ENCODE measurements at regions not wholly inside any gene's neighbourhood (a gene's known extent, or its start where the extent isn't known, plus 50 kb on each side); places are given as distances from the start of the nearest gene placed in this dataset.

GRCh38 chr14:71198687-71199086 is 291.4 kb downstream of the PCNX1 start:
- no peaks in the 10 kb centered on the region for H3K4me1 ChIP-seq (ENCODE audit: insufficient read depth, low read length)
- no peaks in the 10 kb centered on the region for H3K27me3 ChIP-seq (ENCODE audit: insufficient read depth, low read length)
- H2AFZ ChIP-seq (ENCODE audit: low read depth, low read length), result no peak overlapping the region
- H3K4me2 ChIP-seq (ENCODE audit: low read length), result no peak overlapping the region
- no peaks in the 10 kb centered on the region for H3K79me2 ChIP-seq (ENCODE audit: insufficient read depth, low read length)
- H3K9ac ChIP-seq (ENCODE audit: low read length), result no peak overlapping the region
- no peak overlapping the region for H3K4me3 ChIP-seq (ENCODE audit: insufficient read depth, low read depth, low read length)
- Mint-ChIP-seq H3K9me3 (ENCODE audit: unreplicated experiment) (peaks cover 3% of the 10 kb centered on the region), H3K27me3 (ENCODE audit: low read depth, unreplicated experiment) (peaks cover 7% of the 10 kb centered on the region), H3K4me3 (ENCODE audit: unreplicated experiment) (no peak overlapping the region), H3K4me1 (ENCODE audit: low read depth, unreplicated experiment) (peaks cover 24% of the 10 kb centered on the region), H3K36me3 (ENCODE audit: low read depth, unreplicated experiment) (no peaks in the 10 kb centered on the region), H3K27ac (ENCODE audit: unreplicated experiment) (no peak overlapping the region)
- no peaks in the 10 kb centered on the region for H4K20me1 ChIP-seq (ENCODE audit: insufficient read depth, low read length)
- no peaks in the 10 kb centered on the region for H3K36me3 ChIP-seq (ENCODE audit: insufficient read depth, low read length)
- TF ChIP-seq EZH2 (IDR thresholded peaks at IDR 0.05; ENCODE audit: insufficient read depth, low read length), result no peak
- no peak for TF ChIP-seq CTCF (IDR thresholded peaks at IDR 0.05; ENCODE audit: insufficient read depth, low read depth, low read length)
- DNase-seq (ENCODE audit: low read depth) (no peak), FAIRE-seq (no peak)
- H3K9me3 ChIP-seq (ENCODE audit: insufficient read depth, low read depth, low read length), result peaks cover 4% of the 10 kb centered on the region
- H3K27ac ChIP-seq (ENCODE audit: low read depth, low read length), result no peak overlapping the region

- no peak overlapping the region for H3K4me2 ChIP-seq (ENCODE audit: low read length)
- Mint-ChIP-seq H3K27me3 (ENCODE audit: low read depth, unreplicated experiment) (peaks cover 8% of the 10 kb centered on the region), H3K27ac (ENCODE audit: unreplicated experiment) (no peak overlapping the region), H3K4me3 (ENCODE audit: unreplicated experiment) (no peak overlapping the region), H3K4me1 (ENCODE audit: low read depth, unreplicated experiment) (peaks cover 24% of the 10 kb centered on the region), H3K9me3 (ENCODE audit: unreplicated experiment) (peaks cover 3% of the 10 kb centered on the region), H3K36me3 (ENCODE audit: low read depth, unreplicated experiment) (no peaks in the 10 kb centered on the region)
- H3K36me3 ChIP-seq (ENCODE audit: insufficient read depth, low read length), result no peaks in the 10 kb centered on the region
- no peak for FAIRE-seq
- no peak for TF ChIP-seq CTCF (IDR thresholded peaks at IDR 0.05; ENCODE audit: insufficient read depth, low read depth, low read length)
- no peak for TF ChIP-seq EZH2 (IDR thresholded peaks at IDR 0.05; ENCODE audit: insufficient read depth, low read length)
- H3K79me2 ChIP-seq (ENCODE audit: insufficient read depth, low read length), result no peaks in the 10 kb centered on the region
- H3K9me3 ChIP-seq (ENCODE audit: insufficient read depth, low read depth, low read length), result peaks cover 4% of the 10 kb centered on the region
- peaks cover 4% of the 10 kb centered on the region for H3K4me1 ChIP-seq (ENCODE audit: insufficient read depth, low read length)
- no peak for DNase-seq (ENCODE audit: low read depth)
- no peaks in the 10 kb centered on the region for H4K20me1 ChIP-seq (ENCODE audit: insufficient read depth, low read length)
- H3K4me3 ChIP-seq (ENCODE audit: insufficient read depth, low read depth, low read length), result no peak overlapping the region
- no peaks in the 10 kb centered on the region for H3K27me3 ChIP-seq (ENCODE audit: insufficient read depth, low read length)
- no peak overlapping the region for H2AFZ ChIP-seq (ENCODE audit: low read depth, low read length)
- H3K27ac ChIP-seq (ENCODE audit: low read depth, low read length), result no peak overlapping the region
- H3K9ac ChIP-seq (ENCODE audit: low read length), result no peak overlapping the region
Observed at GRCh38 chr14:71201840-71202239, 294.6 kb downstream of the PCNX1 start.

- Histone ChIP-seq H3K9me3 (ENCODE audit: insufficient read depth, low read depth, low read length) (peaks cover 4% of the 10 kb centered on the region), H3K79me2 (ENCODE audit: insufficient read depth, low read length) (no peaks in the 10 kb centered on the region), H3K4me2 (ENCODE audit: low read length) (peak overlapping the region; percentile 21), H2AFZ (ENCODE audit: low read depth, low read length) (no peak overlapping the region), H3K4me3 (ENCODE audit: insufficient read depth, low read depth, low read length) (no peak overlapping the region), H3K4me1 (ENCODE audit: insufficient read depth, low read length) (peaks cover 9% of the 10 kb centered on the region), H4K20me1 (ENCODE audit: insufficient read depth, low read length) (no peaks in the 10 kb centered on the region), H3K27ac (ENCODE audit: low read depth, low read length) (no peak overlapping the region), H3K27me3 (ENCODE audit: insufficient read depth, low read length) (no peaks in the 10 kb centered on the region), H3K9ac (ENCODE audit: low read length) (no peak overlapping the region), H3K36me3 (ENCODE audit: insufficient read depth, low read length) (no peaks in the 10 kb centered on the region)
- no peak for FAIRE-seq
- no peak overlapping the region for H3K4me3 Mint-ChIP-seq (ENCODE audit: unreplicated experiment)
- H3K27me3 Mint-ChIP-seq (ENCODE audit: low read depth, unreplicated experiment), result peaks cover 8% of the 10 kb centered on the region
- H3K9me3 Mint-ChIP-seq (ENCODE audit: unreplicated experiment), result peaks cover 3% of the 10 kb centered on the region
- DNase-seq (ENCODE audit: low read depth), result no peak
- TF ChIP-seq CTCF (IDR thresholded peaks at IDR 0.05; ENCODE audit: insufficient read depth, low read depth, low read length) (no peak), EZH2 (IDR thresholded peaks at IDR 0.05; ENCODE audit: insufficient read depth, low read length) (no peak)
- no peak overlapping the region for H3K27ac Mint-ChIP-seq (ENCODE audit: unreplicated experiment)
- no peaks in the 10 kb centered on the region for H3K36me3 Mint-ChIP-seq (ENCODE audit: low read depth, unreplicated experiment)
- peaks cover 21% of the 10 kb centered on the region for H3K4me1 Mint-ChIP-seq (ENCODE audit: low read depth, unreplicated experiment)
Observed at GRCh38 chr14:71202881-71203280, 295.6 kb downstream of the PCNX1 start.
